Left renal pelvis (tissue), 4 donors: ENCODE measurements at regions not wholly inside any gene's neighbourhood (a gene's known extent, or its start where the extent isn't known, plus 50 kb on each side); places are given as distances from the start of the nearest gene placed in this dataset.

ENCODE experiments used
- DNase-seq, 4 donors: peaks; one replicate each; pipeline ENCODE4 v3.0.0-alpha.2; 2013; ENCODE audit warnings: low read depth in 4 of 4, low spot score in 3 of 4

- no peak for DNase-seq
These were observed 66.7 kb upstream of the HPCAL1 start for GRCh38 chr2:10235909-10236550.

GRCh38 chr2:10236571-10237391 is 65.9 kb upstream of the HPCAL1 start:
- no peak for DNase-seq

GRCh38 chr2:10237392-10238321 is 65.0 kb upstream of the HPCAL1 start:
- DNase-seq = no peak

- DNase-seq = no peak
These were observed 64.3 kb upstream of the HPCAL1 start for GRCh38 chr2:10238396-10238795.

- no peak for DNase-seq
These were observed 63.7 kb upstream of the HPCAL1 start for GRCh38 chr2:10238991-10239485.

GRCh38 chr2:10239561-10239967 is 63.1 kb upstream of the HPCAL1 start:
- DNase-seq = no peak

GRCh38 chr2:10240161-10240681 is 62.5 kb upstream of the HPCAL1 start:
- no peak for DNase-seq

- no peak for DNase-seq
These were observed 61.6 kb upstream of the HPCAL1 start for GRCh38 chr2:10240911-10241610.

DNA sequence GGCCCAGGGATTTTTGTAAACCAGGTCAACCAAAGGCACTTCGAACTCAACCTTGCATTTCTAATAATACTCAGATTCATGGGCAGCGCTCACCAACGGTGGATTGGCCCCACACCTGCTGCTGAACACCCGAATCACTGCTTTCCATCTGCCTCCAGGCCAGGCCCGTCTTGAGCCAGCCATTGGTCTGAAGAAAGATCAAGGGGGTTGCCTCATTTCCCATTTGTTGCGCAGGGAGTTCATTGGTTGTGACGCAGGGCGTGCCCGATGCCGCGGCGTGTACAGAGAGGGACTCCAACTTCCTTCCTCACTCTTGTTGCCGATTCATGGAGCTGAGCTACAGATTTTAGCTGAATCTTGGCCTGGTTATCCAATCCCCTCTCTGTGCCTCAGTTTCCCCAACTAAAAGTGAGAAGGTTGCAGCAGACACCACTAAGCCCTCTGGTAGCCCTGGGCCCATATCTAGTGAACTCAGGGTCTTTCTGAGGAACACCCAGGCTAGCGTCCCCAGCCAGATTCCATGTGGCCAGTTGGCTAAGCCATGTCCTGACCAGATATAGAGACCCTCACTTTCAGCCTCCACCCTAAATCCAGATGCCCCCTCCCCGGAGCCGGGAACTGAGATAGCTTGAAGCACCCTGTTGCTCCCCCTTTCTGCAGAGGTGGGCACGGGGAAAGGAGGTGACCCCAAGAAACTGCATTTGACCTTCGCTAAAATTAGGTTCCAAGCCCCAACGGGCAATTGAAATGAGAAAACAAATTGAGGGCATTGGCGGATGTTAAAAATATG is 60.9 kb upstream of the HPCAL1 start:
- DNase-seq = no peak

DNA sequence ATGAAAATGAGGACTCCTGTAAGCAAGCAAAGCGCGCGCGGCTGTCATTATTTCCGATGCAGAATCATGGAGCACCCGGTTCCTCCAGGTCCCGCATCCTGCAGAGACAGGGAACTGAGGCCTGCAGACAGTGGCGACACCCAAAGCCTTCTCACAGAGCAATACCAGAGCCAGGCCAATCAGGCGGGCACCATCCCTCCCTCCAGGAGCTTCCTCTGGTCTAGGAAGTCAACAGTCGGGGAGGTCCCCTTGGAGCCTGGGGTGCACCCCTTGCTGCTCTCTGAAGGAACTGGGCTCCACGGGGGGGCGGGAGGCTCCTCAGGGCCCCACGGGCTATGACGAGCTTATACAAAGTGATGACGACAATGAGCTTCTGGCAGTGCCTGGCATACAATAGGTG is 60.3 kb upstream of the HPCAL1 start:
- no peak for DNase-seq

DNA sequence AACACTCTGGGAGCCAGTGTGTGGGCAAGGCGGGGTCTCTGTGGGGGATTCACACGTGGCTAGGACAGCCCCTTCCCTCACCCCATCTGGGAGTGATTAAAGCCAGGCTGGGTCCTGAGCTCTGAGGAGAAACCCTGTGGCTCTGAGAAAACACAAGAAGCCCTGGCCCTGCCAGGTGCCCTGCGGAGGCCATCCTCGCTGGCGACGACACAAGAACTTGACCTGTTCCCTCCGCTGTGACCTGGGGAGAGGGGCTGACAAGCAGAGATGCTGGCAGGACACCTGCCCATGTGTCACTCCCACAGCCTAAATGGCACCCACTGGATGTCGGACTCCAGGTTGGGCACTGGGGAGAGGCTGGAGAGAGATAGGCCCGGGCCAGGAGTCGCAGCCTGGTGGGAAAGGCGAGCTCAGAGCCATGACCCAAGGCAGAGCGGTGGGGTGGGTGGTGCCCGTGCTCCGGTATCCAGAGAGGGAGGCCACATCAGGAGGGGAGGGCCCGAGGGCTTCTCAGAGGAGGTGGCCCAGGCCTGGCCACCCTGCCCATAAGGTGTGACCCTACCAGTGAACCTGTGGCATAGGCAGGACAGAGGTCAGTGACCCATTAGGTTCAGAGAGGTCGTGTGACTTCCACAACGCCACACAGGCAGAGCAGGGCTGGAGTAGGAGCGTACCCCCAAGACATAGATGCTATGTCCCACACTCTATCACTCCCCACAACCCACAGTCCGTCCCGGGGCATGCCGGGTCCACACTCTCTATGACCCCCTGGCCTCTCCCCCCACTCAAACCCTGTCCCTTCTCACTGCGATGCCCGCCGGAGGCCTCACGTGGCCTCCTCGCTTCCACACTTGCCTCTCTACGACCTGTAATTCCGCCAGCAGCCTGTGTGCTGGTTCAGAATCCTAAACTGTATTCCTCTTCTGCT is 59.4 kb upstream of the HPCAL1 start:
- DNase-seq = no peak

DNA sequence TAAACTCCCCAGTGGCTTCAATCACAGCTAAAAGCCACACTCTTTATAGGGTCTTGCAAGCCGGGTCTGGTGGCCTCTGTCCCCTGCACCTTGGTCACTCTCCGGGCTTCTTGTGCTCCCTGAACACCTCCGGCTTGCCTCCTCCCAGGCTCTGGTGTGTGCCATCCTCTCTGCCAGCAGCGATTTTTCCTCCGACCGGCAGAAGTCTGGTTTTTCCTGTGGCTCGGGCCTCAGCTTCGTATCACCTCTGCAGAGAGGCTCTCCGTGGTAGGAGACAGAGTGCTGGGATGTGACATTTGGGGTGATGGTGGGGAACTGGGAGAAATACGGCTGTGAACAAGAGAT is 58.8 kb upstream of the HPCAL1 start:
- DNase-seq = no peak

DNA sequence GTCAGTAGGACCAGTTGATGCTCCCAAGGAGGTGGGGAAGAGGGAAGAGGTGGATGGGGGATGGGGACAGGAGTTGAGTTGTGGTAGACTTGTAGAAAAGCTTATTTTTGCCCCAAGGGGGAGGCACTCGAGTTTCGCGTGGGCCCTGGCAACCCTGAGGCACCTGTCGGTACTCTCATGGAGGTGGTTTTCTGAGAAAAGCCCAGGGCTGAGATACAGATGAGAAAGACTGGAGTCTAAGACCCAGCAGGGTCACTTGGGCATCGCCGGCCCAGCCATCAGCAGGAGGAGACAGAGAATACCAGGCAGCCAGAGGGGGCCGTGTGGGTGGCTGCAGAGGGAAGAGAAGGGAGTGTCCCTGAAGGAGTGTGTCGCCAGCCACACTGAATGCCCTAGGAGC is 57.7 kb upstream of the HPCAL1 start:
- DNase-seq = no peak

DNA sequence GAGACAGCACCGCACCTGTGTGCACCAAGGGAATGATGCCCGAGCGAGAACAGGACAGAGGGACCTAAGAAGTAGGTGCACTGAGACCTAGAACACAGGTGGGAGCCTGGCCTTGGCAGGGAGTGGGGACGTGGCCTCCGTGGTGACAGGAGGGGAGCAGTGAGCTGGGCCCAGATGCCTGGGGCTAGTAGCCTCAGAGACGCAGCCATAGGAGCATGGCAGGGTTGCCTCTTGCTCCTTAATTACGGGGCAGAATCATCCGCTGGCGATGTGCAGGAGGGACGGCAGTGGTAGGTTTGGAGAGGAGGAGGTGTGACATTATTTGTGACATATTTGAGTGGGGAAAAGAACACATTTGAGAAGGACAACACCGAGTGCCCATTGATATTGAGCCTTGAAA is 57.0 kb upstream of the HPCAL1 start:
- DNase-seq = no peak

GRCh38 chr2:10246370-10246769 is 56.3 kb upstream of the HPCAL1 start:
- no peak for DNase-seq

DNA sequence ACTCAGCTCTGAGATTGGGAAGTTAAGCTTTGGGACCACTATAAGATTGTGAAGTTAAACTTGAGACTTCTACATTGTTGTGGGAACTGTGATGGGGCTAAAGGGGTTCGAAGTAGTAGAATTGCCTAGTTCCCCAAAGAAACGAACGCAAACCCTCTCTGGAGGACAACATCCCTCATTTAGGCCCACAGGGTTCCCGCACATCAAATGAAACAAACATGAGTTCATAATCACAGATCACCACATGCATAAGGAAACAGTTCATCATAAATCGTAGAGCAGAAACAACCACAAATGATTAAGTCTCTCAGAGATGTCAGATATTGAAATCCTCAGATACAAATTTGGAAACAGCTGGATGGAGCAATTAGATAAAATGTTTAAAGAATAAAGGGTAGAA is 55.9 kb upstream of the HPCAL1 start:
- no peak for DNase-seq

- no peak for DNase-seq
These were observed 52.9 kb upstream of the HPCAL1 start for GRCh38 chr2:10249798-10250197.

DNA sequence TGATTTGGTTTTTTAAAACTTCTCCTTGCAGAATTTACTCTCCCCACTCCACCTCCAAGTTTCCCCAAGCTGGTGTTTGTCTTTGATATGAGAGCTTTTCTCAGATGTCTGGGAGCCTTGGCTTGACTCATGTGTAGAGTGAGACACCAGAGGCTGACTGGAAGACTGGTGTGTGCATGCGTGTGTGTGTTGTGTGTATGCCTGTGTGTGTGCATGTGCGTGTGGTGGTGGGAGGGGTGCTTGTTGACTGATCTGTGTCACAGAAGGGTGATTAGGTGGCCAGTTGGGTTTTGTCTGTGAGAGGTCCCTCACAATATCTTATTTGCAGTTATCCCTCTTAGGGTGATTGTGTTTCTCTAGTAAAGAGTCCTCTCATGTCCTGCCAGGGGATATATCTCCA is 50.5 kb upstream of the HPCAL1 start:
- DNase-seq = no peak

DNA sequence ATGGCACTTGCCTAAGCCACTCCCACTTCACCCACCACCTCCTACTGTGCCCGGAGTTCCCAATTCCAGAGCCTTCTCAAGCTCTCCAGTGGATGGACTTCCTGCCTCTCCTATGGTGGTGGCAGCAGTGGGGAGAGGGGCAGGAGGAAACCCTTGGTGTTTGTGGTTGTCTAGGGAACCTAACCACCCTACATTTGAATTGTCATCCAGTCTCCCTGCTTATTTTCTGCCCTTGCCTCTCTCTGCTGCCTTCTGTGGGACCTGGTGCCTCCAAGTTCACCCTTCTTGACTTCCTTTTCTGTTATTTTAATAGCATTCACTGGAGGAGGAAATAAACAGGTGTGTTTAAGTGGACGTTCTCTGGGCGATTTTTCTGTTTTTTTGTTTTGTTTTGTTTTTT is 50.0 kb upstream of the HPCAL1 start:
- DNase-seq = no peak
